DND-41 (cell line): ENCODE measurements at regions not wholly inside any gene's neighbourhood (a gene's known extent, or its start where the extent isn't known, plus 50 kb on each side); places are given as distances from the start of the nearest gene placed in this dataset.

Experiments used
- CTCF ChIP-seq: IDR thresholded peaks from 2 replicates; pipeline ENCODE4 v1.5.1; 2012; ENCODE audit warnings: borderline replicate concordance, low read length, moderate library complexity, mild to moderate bottlenecking; ENCODE audit not compliant: poor library complexity, severe bottlenecking; ENCODE audit errors: extremely low read depth
- EZH2 ChIP-seq: IDR thresholded peaks from 3 replicates; pipeline ENCODE4 v1.6.1; 2012; ENCODE audit warnings: borderline replicate concordance, low read depth, mild to moderate bottlenecking, moderate library complexity, low read length, inconsistent platforms; ENCODE audit not compliant: severe bottlenecking

- TF ChIP-seq CTCF: no peak
- TF ChIP-seq EZH2: no peak
Observed at GRCh38 chr6:156160795-156161165, 616.4 kb upstream of the ARID1B start.
